GM21528 (cell line): ENCODE measurements at regions not wholly inside any gene's neighbourhood (a gene's known extent, or its start where the extent isn't known, plus 50 kb on each side); places are given as distances from the start of the nearest gene placed in this dataset.
"Not testable (repeated sequence)": the region's sequence is repeated elsewhere in the genome, so short reads cannot be mapped to it uniquely, and the experiment has no call there.

ENCODE experiments used
- ATAC-seq: cut with Tn5 transposase; IDR thresholded peaks from one replicate; pipeline ENCODE4 v1.9.1; 2021; ENCODE audit warnings: mild to moderate bottlenecking, moderate library complexity; ENCODE audit not compliant: unreplicated experiment, low FRiP score

DNA sequence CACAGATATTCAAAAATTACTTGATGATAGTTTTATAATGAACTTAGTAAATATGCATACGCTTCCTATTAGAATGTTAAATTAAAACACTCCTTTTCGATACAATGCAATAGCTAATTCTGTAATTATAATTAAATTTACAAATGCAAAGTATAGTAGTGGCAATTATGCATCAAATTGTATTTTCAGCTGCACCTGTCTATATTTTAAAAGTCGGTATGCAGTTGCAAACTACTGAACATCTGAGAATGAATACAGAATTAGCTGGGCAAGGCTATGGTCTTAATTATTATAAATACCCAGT lies 110.4 kb upstream of the ARHGAP42 start:
- no peak for ATAC-seq

DNA sequence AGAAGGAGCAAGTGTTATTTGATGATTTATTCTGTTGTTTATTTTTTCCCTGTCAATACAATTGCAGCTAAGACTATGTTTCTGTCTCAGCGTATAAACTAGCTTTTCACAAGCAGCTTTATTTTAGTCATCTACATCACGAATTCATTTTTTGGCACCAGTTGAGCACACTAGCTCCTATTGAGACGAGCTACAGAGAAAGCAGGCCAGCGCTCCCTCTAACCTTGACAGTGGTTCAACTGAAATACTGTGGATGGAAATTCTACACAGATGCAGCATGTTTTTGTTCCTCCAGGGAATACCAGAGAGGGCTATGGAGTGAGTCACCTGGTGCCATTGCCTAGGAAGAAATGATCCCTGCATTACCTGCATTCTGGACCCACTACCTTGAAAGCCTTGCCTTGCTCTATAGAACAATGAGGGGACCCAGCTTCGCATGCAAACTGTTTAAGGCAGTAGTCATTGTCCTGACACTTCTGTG lies 108.2 kb upstream of the ARHGAP42 start:
- no peak for ATAC-seq

DNA sequence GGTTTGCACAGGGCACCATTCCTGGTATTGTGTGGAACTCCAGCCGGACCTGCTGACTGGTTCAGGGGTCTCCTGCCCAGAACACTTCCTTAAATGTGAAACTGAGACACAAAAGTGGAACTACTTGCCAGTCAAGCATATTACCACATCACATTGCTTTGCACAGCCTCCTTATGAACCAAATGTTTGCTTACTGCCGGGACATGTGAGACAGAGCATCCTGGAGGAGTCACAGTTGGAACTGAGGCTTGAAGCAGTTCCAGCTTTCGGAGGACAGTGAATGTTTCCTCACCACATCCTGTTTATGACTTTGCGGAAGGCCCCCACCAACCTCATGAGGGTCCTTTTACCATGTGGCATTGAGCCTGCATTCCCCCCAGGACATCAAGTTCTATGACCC lies 105.8 kb upstream of the ARHGAP42 start:
- ATAC-seq: no peak

DNA sequence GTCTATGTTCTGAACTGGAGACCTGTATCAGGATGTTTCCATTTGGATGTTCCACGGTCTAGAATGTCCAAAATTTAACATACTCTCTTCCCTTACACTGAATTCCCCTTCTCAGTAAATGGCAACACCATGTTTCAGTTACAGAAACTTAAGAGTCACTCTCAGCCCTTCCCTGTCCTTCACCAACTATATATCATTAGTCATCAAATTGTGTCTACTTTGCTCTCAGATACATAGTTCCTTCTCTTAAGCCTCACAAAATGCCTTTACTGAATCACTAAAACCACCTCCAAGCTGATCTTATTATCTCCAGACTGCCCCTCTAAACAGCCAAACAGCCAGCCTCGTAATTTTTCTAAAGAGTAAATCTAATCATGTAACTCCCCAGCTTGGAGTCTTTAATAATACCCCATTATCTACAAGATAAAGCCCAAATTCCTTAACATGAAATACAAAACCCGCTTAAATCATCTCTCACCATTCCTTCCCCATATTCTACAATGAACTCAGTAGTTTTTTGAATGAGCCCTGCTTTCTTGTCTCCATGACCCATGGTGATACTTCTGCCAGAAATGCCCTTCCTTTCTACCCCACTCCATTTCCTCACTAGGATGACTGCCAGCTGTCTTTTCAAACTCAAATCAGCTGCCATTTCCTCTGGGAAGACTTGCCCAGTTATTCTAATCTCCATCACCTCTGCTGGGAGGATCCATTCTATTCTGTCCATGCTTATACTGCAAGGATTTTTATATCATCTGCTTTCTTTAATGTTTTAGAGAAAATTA lies 102.7 kb upstream of the ARHGAP42 start:
- ATAC-seq: no peak

GRCh38 chr11:100585728-100586127 lies 101.4 kb upstream of the ARHGAP42 start:
- ATAC-seq: no peak

- ATAC-seq: no peak
Measured at GRCh38 chr11:100586361-100587101, 100.6 kb upstream of the ARHGAP42 start.

DNA sequence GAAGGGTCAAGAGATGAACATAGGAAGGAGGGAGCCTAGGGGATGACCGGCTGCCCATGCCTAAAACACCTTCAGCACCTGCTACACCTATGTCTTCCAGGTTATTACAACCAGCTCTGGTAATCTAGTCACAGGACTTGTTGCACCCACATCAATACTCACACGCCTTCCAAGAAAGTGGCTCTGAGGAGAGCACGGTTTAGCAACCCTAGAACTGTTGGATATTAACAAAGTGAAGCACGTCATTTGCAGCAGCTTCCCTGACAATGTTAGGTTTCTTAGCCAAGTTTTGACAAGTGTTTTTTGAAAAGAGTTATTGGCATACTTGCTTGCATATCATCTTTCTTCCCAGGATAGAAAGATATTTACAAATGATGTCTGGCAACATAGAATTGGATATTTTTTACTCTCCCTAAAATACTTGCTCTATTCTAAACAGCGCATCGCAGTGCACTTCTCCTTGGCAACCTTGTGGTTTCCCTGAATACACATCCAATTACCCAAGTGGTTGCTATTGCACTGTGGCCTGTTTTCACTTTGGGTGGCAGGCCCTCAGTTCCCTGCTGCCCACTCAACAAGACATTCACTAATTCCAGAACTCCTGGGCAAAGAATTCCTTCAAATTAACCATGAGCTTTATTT lies 94.3 kb upstream of the ARHGAP42 start:
- ATAC-seq: no peak

DNA sequence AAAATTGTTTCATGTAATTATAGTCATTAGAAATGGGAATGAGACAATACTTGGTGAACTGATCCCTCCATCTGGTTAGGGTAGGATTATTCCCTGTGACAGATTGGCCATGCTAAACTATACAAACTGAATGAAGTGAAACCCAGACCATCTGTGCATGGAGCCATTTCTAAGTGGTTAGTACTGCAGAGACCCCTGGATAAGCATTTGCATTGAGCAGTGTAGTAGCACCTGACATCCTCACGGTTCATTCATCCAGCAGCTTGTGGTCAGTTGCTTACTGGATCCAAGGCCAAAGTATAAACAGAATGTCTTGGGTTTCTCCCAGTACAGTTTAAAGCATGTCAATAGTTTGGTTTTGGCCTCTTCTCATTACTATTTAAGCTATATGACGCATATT lies 93.8 kb upstream of the ARHGAP42 start:
- no peak for ATAC-seq

DNA sequence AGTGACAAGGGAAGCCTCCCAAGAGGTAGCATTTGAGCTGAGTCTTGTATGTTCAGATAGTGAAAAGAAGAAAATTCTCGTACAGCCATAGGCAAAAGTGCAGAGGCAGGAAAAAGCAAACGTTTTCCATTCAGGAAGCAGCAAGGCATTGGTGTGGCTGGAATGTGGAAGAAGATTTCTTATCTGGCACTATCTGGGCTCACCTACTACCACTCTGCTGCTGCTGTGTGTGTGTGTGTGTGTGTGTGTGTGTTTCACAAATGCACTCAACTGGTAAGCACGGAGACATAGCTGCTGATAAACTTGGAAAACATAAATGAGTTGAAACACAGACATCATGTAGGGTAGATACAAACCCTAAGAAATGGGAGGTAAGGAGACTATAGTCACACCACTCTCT lies 92.8 kb upstream of the ARHGAP42 start:
- ATAC-seq: no peak

DNA sequence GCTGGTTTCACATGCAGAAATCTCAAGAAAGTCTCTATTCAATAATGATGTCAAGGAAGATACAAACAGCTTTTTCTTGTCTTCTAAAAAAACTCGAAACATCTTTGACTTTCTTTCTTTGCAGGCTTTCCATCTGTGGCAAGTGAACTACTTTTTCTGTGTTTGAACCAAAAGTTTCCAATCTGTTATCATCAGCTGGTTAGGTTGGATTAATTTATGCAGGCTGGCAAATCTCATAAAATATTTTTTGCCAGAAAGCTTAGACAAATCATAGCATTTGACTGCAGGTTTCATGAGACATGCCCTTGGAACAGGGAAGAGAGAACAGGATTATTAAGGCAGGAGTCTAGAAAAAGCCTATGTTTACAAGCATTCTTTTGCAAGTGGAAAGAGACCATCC lies 86.1 kb upstream of the ARHGAP42 start:
- ATAC-seq: no peak

GRCh38 chr11:100602716-100603115 lies 84.4 kb upstream of the ARHGAP42 start:
- no peak for ATAC-seq

- ATAC-seq: not testable (repeated sequence)
Measured at GRCh38 chr11:100607761-100608160, 79.3 kb upstream of the ARHGAP42 start.

DNA sequence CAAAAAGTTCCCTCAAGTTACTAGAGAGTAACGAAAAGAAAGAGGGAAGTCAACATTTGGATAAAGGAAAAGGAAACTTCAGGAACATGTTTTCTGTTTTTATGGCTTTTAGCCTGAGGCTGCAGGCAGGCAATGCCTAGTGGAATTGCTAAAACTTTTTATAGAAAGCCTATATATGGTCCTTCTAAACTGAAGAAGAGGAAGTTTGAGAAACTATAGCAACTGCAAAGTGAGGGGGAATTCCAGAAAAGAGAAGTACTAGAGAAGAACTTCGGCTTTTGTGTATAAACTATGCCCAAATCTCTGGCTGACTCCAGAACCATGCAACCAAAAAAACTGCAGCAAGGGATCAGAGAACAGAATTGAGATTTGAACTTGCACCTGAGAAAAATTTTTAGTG lies 74.3 kb upstream of the ARHGAP42 start:
- peak; percentile 89 for ATAC-seq

DNA sequence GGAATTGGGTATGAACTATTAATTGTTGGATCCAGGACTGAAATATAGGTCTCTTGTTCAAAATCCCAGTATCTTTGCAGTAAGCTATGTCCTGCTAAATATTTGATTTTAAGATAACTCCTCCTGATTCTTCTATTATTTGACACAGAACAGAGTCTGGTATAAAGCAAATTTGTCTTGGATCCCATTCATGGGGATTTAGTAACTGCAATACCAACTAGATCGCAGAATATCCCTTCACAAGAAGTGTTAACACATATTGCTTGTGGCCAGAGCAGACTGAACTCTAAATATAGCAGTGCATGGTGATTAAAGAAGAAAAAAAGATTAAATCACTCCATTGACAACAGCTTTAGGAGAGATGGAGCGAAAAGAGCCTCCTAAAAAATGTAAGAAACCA lies 68.2 kb upstream of the ARHGAP42 start:
- ATAC-seq: no peak

DNA sequence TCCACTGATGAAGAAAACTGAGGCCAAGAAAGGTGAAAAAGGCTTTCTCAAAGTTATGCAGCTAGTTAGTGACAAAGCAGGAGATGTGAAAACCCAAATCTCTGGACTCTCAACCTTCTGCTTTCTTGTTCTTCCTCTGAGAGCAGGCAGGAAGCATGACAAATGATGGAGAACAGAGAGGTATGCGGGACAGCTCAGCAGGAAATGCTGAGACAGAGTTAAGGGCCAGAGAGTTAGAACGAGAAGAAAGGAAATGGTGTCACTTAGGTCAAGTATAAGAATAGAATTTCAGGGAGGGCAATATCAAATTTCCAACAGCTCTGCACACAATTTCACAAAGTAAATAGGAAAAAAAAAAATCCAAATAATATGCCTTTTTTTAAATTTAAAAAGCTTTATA lies 67.6 kb upstream of the ARHGAP42 start:
- ATAC-seq: no peak

- no peak for ATAC-seq
Measured at GRCh38 chr11:100622404-100622803, 64.7 kb upstream of the ARHGAP42 start.

GRCh38 chr11:100624346-100624745 lies 62.7 kb upstream of the ARHGAP42 start:
- ATAC-seq: no peak

DNA sequence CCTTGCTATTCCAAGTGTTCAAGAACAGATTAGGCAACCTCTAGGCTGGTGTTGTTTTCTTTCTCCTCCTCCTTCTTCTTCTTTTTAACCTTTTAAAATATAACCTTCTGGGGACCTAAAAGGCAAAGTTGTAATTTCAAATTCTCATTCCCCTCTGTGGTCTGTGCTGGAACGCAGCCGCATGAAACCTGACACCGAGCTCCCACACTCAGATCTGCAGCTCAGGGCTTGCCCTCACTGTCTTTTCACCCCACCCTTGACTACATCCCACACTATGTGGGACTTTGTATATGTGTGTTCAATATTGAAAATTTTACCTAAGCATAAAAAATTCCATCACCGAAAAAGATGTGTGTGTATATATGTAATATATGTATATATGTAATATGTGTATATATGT lies 62.0 kb upstream of the ARHGAP42 start:
- ATAC-seq: no peak

DNA sequence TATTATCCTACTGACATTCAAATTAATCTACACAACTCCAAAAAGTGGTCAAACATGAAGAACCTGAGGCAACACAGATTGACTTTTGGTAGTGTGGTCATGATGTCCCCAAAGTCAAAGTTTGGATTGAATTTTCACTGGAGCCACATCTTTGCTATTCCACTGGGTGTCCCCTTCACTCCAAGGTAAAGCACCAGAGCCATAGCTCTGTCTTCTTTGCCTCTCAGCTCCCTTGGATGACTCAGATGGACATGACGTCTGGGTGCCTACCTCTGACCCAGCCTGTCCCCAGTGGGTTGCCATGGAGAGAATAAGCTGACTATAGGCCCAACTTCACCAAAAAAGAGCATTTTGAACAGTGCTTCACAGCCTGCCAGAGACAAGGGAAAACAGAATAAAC lies 57.4 kb upstream of the ARHGAP42 start:
- ATAC-seq: no peak

GRCh38 chr11:100630898-100631297 lies 56.2 kb upstream of the ARHGAP42 start:
- ATAC-seq: no peak

GRCh38 chr11:100631316-100631715 lies 55.8 kb upstream of the ARHGAP42 start:
- no peak for ATAC-seq
